ENCODE measurements at regions not wholly inside any gene's neighbourhood (a gene's known extent, or its start where the extent isn't known, plus 50 kb on each side); places are given as distances from the start of the nearest gene placed in this dataset.
A peak's percentile ranks its signal among the peaks of the same experiment; 100 is the strongest.

DNA sequence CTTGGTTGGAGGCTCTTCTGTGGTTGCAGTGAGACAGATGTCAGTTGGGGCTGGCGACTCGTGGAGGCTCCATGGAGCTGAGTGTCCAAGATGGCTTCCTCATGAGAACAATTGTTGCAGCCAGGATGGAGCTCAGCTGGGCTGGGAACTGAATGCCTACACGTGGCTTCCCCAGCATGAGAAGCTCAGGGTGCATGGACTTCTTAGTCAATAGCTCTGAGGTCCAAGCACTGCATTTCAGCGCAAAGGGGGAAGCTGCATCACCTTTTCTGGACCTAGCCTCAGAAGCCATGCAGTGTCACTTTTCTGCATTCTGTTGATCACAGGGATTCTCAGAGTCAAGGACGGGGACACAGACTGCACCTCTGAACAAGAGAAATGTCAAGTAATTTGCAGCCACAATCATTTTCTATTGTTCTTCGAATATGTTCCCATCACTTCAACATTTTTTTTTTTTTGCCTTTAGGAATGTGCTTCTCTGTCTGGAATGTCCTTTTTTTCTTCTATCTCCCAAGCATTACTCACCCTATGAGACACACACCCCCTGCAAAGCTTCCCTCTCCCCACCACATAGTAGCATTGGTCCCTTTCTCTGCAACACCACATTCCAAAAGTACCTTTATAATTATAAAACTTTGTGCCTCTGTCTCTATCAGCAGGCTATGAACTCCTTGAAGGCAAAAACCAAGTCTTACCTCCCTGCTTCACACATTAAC is 57.5 kb upstream of the STK32A start:
- H2BK120ac ChIP-seq (ENCODE audit: low read depth, low read length) = no peak overlapping the region
- H3K23ac ChIP-seq (ENCODE audit: low read depth, low read length, poor library complexity) = no peak overlapping the region
- H2BK5ac ChIP-seq (ENCODE audit: low read length) = no peak overlapping the region
- H3K27ac ChIP-seq (replicated peaks; ENCODE audit: low read length) = no peak overlapping the region
- no peak overlapping the region for H3K14ac ChIP-seq (ENCODE audit: low read length)
- H4K8ac ChIP-seq (ENCODE audit: low read depth, low read length) = no peak overlapping the region
- H2AK5ac ChIP-seq (ENCODE audit: low read depth, low read length) = no peak overlapping the region
- H3K27me3 ChIP-seq (ENCODE audit: control insufficient read depth in 3 of 3, insufficient read depth in 3 of 3, low read depth in 1 of 3, low read length in 3 of 3) = no peaks in the 10 kb centered on the region
- no peaks in the 10 kb centered on the region for H3K9me3 ChIP-seq (replicated peaks in 1 of 2; ENCODE audit: control insufficient read depth in 2 of 2, insufficient read depth in 1 of 2, low read depth in 1 of 2, low read length in 2 of 2)
- H3K4me3 ChIP-seq (ENCODE audit: low read length in 2 of 2) = no peak overlapping the region
- H2AFZ ChIP-seq (ENCODE audit: low read length) = no peak overlapping the region
- no peaks in the 10 kb centered on the region for H3K79me1 ChIP-seq (ENCODE audit: low read depth, low read length)
- H3K4me1 ChIP-seq (ENCODE audit: control insufficient read depth in 2 of 2, insufficient read depth in 1 of 2, low read depth in 1 of 2, low read length in 2 of 2) = peaks cover 0 to 5% of the 10 kb centered on the region in 2 donors
- peak overlapping the region; percentile 5 for H3K18ac ChIP-seq (ENCODE audit: low read length)
- no peak overlapping the region for H3K4me2 ChIP-seq (ENCODE audit: insufficient read depth, low read length, poor library complexity, severe bottlenecking)
- DNase-seq (ENCODE audit: low spot score) = no peak
- no peaks in the 10 kb centered on the region for H3K36me3 ChIP-seq (replicated peaks in 1 of 2; ENCODE audit: control insufficient read depth in 2 of 2, insufficient read depth in 2 of 2, low read length in 2 of 2)
- no peak overlapping the region for H2BK12ac ChIP-seq (ENCODE audit: low read length)
- no peak overlapping the region for H2BK15ac ChIP-seq (ENCODE audit: low read length)
- no CpG with 5 or more reads among the region's 6 CpGs for WGBS, 2 donors (ENCODE audit: extremely low coverage in 2 of 2, insufficient read length in 2 of 2, insufficient replicate concordance in 1 of 2)
- H4K91ac ChIP-seq (ENCODE audit: low read depth, low read length, poor library complexity) = no peak overlapping the region
- no peak overlapping the region for H3K4ac ChIP-seq (ENCODE audit: low read length)
- no peak overlapping the region for H3K9ac ChIP-seq (ENCODE audit: low read depth, low read length, poor library complexity)

DNA sequence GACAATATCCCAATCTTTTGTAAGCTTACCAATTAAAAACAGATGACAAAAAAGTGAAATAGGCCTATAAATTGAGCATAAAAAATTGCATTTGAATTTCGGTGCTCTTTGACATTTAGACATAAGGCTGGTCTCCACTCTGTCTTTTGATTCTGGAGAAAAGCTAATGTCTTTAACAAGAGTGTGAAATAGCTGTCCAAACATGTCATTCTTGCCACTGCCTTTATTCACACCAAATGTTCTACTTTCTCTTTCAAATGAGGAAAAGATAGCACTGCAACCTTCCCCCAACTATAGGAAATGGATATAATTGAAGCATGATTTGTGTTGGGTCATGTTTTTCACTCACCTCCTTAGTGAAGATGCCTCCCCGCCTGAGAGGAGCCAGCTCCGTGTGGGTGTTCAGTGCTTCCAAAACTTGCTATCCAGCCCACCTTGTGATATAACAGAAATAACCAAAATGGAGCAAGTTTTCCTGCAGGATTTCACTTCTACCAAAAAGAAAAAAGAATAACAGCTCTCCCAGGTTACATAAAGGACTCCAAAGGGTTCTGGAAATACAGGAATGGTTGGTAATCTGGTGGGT is 55.2 kb upstream of the STK32A start:
- no peak overlapping the region for H2AFZ ChIP-seq (ENCODE audit: low read length)
- H2AK5ac ChIP-seq (ENCODE audit: low read depth, low read length) = no peak overlapping the region
- H3K9me3 ChIP-seq (replicated peaks in 1 of 2; ENCODE audit: control insufficient read depth in 2 of 2, insufficient read depth in 1 of 2, low read depth in 1 of 2, low read length in 2 of 2) = no peaks in the 10 kb centered on the region
- H3K18ac ChIP-seq (ENCODE audit: low read length) = no peak overlapping the region
- no peak overlapping the region for H3K4ac ChIP-seq (ENCODE audit: low read length)
- no peak overlapping the region for H3K4me2 ChIP-seq (ENCODE audit: insufficient read depth, low read length, poor library complexity, severe bottlenecking)
- no peak for DNase-seq (ENCODE audit: low spot score)
- H3K27ac ChIP-seq (replicated peaks; ENCODE audit: low read length) = no peak overlapping the region
- H2BK120ac ChIP-seq (ENCODE audit: low read depth, low read length) = no peak overlapping the region
- no peaks in the 10 kb centered on the region for H3K27me3 ChIP-seq (ENCODE audit: control insufficient read depth in 3 of 3, insufficient read depth in 3 of 3, low read depth in 1 of 3, low read length in 3 of 3)
- peaks cover 0 to 3% of the 10 kb centered on the region in 2 donors for H3K4me1 ChIP-seq (ENCODE audit: control insufficient read depth in 2 of 2, insufficient read depth in 1 of 2, low read depth in 1 of 2, low read length in 2 of 2)
- no peak overlapping the region for H3K9ac ChIP-seq (ENCODE audit: low read depth, low read length, poor library complexity)
- no peak overlapping the region for H2BK15ac ChIP-seq (ENCODE audit: low read length)
- H3K79me1 ChIP-seq (ENCODE audit: low read depth, low read length) = no peaks in the 10 kb centered on the region
- no peak overlapping the region for H4K8ac ChIP-seq (ENCODE audit: low read depth, low read length)
- H3K36me3 ChIP-seq (replicated peaks in 1 of 2; ENCODE audit: control insufficient read depth in 2 of 2, insufficient read depth in 2 of 2, low read length in 2 of 2) = no peaks in the 10 kb centered on the region
- H3K23ac ChIP-seq (ENCODE audit: low read depth, low read length, poor library complexity) = no peak overlapping the region
- no CpG with 5 or more reads among the region's 3 CpGs for WGBS, 2 donors (ENCODE audit: extremely low coverage in 2 of 2, insufficient read length in 2 of 2, insufficient replicate concordance in 1 of 2)
- H4K91ac ChIP-seq (ENCODE audit: low read depth, low read length, poor library complexity) = no peak overlapping the region
- H3K4me3 ChIP-seq (ENCODE audit: low read length in 2 of 2) = no peak overlapping the region
- H2BK5ac ChIP-seq (ENCODE audit: low read length) = no peak overlapping the region
- H2BK12ac ChIP-seq (ENCODE audit: low read length) = no peak overlapping the region
- no peak overlapping the region for H3K14ac ChIP-seq (ENCODE audit: low read length)

DNA sequence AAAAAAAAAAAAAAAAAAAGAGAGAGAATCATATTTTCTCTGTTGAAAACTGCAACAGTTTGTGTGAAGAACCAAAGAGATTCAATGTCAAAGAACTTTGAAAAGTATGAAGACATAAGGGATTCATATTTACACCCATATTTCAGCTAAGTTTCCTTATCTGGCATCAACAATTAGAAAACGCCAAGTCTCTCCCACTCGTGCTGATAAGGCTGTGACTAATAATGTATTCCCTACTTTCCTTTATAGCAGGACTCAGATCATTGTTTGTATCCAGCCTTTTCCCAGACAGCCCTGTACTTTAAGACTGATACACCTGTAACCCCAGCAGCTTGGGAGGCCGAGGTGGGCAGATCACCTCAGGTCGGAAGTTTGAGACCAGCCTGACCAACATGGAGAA is 54.1 kb upstream of the STK32A start:
- Histone ChIP-seq H3K9me3 (replicated peaks in 1 of 2; ENCODE audit: control insufficient read depth in 2 of 2, insufficient read depth in 1 of 2, low read depth in 1 of 2, low read length in 2 of 2) (no peaks in the 10 kb centered on the region), H2BK120ac (ENCODE audit: low read depth, low read length) (no peak overlapping the region), H2BK5ac (ENCODE audit: low read length) (no peak overlapping the region), H3K4me1 (ENCODE audit: control insufficient read depth in 2 of 2, insufficient read depth in 1 of 2, low read depth in 1 of 2, low read length in 2 of 2) (no peaks in the 10 kb centered on the region), H3K27ac (replicated peaks; ENCODE audit: low read length) (no peak overlapping the region), H3K18ac (ENCODE audit: low read length) (no peak overlapping the region), H2BK12ac (ENCODE audit: low read length) (no peak overlapping the region), H3K9ac (ENCODE audit: low read depth, low read length, poor library complexity) (no peak overlapping the region), H2AK5ac (ENCODE audit: low read depth, low read length) (no peak overlapping the region), H3K79me1 (ENCODE audit: low read depth, low read length) (no peaks in the 10 kb centered on the region), H3K4me2 (ENCODE audit: insufficient read depth, low read length, poor library complexity, severe bottlenecking) (no peak overlapping the region), H3K23ac (ENCODE audit: low read depth, low read length, poor library complexity) (no peak overlapping the region), H3K4ac (ENCODE audit: low read length) (no peak overlapping the region), H2BK15ac (ENCODE audit: low read length) (no peak overlapping the region), H3K36me3 (replicated peaks in 1 of 2; ENCODE audit: control insufficient read depth in 2 of 2, insufficient read depth in 2 of 2, low read length in 2 of 2) (no peaks in the 10 kb centered on the region), H4K8ac (ENCODE audit: low read depth, low read length) (no peak overlapping the region), H2AFZ (ENCODE audit: low read length) (no peak overlapping the region), H3K4me3 (ENCODE audit: low read length in 2 of 2) (no peak overlapping the region), H4K91ac (ENCODE audit: low read depth, low read length, poor library complexity) (no peak overlapping the region), H3K14ac (ENCODE audit: low read length) (no peak overlapping the region), H3K27me3 (ENCODE audit: control insufficient read depth in 3 of 3, insufficient read depth in 3 of 3, low read depth in 1 of 3, low read length in 3 of 3) (no peaks in the 10 kb centered on the region)
- no peak for DNase-seq (ENCODE audit: low spot score)
- WGBS, 2 donors (ENCODE audit: extremely low coverage in 2 of 2, insufficient read length in 2 of 2, insufficient replicate concordance in 1 of 2) = no CpG with 5 or more reads among the region's 4 CpGs

All from neuronal stem cell (in vitro differentiated cells).